ENCODE measurements at regions not wholly inside any gene's neighbourhood (a gene's known extent, or its start where the extent isn't known, plus 50 kb on each side); places are given as distances from the start of the nearest gene placed in this dataset.

DNA sequence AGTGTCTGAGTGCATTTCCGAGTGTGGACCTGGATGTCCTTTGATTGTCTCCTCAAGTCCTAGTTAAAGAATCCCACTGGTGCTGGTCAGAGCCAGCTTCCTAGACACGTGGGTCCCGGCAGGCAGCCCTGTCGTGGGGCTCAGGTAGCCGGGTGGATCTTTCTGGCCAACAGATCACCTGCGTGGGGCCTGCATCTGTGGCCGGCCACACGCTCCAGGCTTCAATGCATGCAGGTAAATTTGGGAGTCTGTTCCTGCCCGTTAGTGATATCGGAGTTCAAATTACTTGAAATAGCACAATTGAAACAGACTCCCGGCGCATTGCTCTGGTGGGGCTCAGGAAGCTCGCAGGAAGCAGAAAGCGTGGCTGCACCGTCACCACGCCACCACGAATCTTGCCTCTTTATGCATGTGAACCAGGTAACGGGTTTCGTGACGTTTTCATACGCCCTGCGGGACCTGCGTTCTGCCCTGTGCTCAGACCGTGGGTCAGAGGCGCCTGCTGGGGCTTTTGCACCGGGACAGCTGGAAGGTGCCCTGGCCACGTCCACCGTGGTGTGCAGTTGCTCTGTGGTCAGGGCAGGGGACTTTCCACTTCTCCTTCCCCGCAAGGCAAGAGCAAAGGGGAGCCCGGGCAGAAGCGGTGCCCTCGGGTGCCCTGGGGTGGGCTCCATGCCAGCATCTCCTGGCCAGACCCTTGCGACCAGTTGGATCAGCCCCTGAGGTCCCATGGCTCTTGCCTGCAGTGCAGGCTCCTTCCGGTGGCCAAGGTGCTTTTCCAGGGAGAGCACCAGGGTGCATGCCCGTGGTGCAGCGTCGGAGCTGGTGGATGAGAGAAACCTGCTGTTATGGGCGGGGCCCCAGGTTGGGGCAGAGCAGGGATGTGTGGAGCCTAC is 803.5 kb downstream of the BRD1 start:
- DNase-seq (ENCODE audit: low read depth), result no peak
- TF ChIP-seq, protein P1, sequence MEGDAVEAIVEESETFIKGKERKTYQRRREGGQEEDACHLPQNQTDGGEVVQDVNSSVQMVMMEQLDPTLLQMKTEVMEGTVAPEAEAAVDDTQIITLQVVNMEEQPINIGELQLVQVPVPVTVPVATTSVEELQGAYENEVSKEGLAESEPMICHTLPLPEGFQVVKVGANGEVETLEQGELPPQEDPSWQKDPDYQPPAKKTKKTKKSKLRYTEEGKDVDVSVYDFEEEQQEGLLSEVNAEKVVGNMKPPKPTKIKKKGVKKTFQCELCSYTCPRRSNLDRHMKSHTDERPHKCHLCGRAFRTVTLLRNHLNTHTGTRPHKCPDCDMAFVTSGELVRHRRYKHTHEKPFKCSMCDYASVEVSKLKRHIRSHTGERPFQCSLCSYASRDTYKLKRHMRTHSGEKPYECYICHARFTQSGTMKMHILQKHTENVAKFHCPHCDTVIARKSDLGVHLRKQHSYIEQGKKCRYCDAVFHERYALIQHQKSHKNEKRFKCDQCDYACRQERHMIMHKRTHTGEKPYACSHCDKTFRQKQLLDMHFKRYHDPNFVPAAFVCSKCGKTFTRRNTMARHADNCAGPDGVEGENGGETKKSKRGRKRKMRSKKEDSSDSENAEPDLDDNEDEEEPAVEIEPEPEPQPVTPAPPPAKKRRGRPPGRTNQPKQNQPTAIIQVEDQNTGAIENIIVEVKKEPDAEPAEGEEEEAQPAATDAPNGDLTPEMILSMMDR (IDR thresholded peaks at IDR 0.05; ENCODE audit: low read depth, low read length), result no peak
- no peak for TF ChIP-seq POLR2A (IDR thresholded peaks at IDR 0.05; ENCODE audit: extremely low read depth, insufficient read length)
- no peak for TF ChIP-seq MYC (IDR thresholded peaks at IDR 0.05; ENCODE audit: low read depth, low read length)
- TF ChIP-seq, protein P2, sequence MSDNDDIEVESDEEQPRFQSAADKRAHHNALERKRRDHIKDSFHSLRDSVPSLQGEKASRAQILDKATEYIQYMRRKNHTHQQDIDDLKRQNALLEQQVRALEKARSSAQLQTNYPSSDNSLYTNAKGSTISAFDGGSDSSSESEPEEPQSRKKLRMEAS (IDR thresholded peaks at IDR 0.05; ENCODE audit: low read depth, low read length), result no peak

DNA sequence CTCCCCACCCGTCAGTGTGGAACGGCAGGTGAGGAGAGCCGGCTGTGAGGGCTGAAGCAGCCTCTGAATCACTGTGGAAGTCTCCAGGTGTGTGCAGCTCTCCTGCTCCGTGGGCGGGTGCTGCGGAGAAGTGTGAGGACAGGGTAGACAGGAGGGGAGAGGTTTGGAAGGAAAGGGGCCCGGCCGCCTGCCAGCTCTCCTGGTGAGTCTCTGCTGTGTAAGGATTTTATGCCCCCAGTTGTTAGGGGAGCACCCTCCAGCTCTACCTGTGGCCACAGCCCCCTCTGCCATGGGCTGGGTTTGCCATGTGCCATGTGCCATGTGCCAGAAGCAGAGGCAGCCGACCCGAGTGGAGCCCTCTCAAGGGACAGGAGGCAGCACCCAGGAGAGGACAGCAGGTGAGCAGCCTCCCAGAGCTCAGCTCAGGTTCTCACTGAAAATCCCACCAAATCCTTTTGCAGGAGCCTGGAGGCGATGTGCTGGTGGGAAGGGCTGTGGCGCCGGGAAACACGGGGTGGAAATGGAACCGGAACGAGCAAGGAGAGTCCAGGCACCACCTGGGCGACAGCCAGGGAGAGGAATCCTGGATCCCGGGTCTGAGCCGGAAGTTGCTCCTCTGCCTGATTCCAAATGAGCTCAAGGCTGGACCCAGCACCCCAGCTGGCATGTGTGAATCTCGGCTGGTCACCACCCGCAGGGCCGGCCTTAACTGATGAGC is 804.4 kb downstream of the BRD1 start:
- DNase-seq (ENCODE audit: low read depth), result no peak
- no peak overlapping the region for H3K4me3 ChIP-seq (ENCODE audit: low read depth, low read length)
- TF ChIP-seq POLR2A (IDR thresholded peaks at IDR 0.05; ENCODE audit: extremely low read depth, insufficient read length) (no peak), MYC (IDR thresholded peaks at IDR 0.05; ENCODE audit: low read depth, low read length) (no peak)
- TF ChIP-seq, protein P1 (IDR thresholded peaks at IDR 0.05; ENCODE audit: low read depth, low read length), result no peak
- TF ChIP-seq, protein P2 (IDR thresholded peaks at IDR 0.05; ENCODE audit: low read depth, low read length), result no peak

More for the DNA sequence above, 803.5 kb downstream of the BRD1 start:
- no peak overlapping the region for H3K4me3 ChIP-seq (ENCODE audit: low read depth, low read length)

DNA sequence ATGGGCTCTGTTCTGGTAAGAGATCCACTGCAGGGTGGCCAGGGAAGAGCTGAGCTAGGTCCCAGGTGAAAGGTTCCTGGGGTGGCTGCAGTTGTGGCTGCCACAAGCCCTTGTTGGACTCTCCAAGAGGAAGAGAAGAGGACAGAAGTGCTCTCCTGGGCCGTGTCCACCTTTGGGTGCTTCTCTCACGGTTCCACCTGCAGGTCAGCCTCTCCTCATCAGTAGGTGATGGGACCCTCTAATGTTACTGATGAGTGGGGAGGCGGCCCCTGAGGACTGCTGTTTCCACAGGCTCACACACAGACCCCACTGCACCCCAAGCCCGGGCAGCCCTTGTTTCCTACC is 804.9 kb downstream of the BRD1 start:
- no peak for DNase-seq (ENCODE audit: low read depth)
- TF ChIP-seq, protein P1 (IDR thresholded peaks at IDR 0.05; ENCODE audit: low read depth, low read length), result no peak
- TF ChIP-seq POLR2A (IDR thresholded peaks at IDR 0.05; ENCODE audit: extremely low read depth, insufficient read length), result no peak
- no peak for TF ChIP-seq MYC (IDR thresholded peaks at IDR 0.05; ENCODE audit: low read depth, low read length)
- TF ChIP-seq, protein P2 (IDR thresholded peaks at IDR 0.05; ENCODE audit: low read depth, low read length), result no peak
- no peak overlapping the region for H3K4me3 ChIP-seq (ENCODE audit: low read depth, low read length)

DNA sequence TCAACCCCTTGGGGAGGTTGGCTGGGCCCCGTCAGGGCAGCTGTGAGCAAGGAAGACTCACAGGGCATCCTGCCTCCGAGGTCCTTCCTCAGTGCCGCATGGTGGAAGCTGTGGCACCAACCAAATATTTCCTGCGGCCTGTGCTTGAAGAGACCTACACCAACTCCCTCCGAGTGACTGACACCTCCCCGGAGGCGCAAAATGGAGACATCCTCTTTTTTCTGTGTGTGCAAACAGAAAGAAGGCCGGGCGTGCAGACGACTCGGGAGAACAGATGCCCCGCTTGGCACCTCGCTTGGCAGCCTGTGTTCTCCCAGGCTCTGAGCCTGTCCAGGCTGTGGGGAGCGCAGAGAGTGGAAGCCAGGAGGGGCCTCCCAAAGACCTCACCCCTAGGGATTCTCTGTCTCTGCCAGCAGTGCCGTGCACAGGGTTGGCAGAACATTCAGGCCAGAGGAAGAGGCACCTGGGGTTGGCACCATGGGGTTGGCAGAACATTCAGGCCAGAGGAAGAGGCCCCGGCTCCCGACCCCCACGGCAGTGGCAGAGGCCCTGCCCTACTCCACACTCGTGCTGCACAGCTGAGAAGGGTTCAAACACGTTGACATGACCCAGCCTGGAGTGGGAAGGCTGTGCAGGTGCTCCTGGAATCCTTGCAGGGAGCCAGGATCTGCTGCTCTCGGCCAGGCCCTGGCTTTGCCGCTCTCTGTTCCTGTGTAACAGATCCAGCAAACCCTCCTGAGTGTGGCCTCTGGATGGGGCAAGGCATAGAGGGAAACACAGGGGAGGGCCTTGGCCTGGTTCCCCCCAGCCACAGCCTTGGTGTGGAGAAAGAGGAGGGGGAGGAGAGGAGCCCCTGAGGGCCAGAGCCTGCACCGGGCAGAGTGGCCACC is 805.5 kb downstream of the BRD1 start:
- no peak for DNase-seq (ENCODE audit: low read depth)
- no peak overlapping the region for H3K4me3 ChIP-seq (ENCODE audit: low read depth, low read length)
- TF ChIP-seq MYC (IDR thresholded peaks at IDR 0.05; ENCODE audit: low read depth, low read length) (no peak), POLR2A (IDR thresholded peaks at IDR 0.05; ENCODE audit: extremely low read depth, insufficient read length) (no peak)
- TF ChIP-seq, protein P1 (IDR thresholded peaks at IDR 0.05; ENCODE audit: low read depth, low read length), result no peak
- TF ChIP-seq, protein P2 (IDR thresholded peaks at IDR 0.05; ENCODE audit: low read depth, low read length), result no peak

All from NB4 (cell line).